ENCODE measurements at regions not wholly inside any gene's neighbourhood (a gene's known extent, or its start where the extent isn't known, plus 50 kb on each side); places are given as distances from the start of the nearest gene placed in this dataset.

GRCh38 chr5:3226196-3226920 is 369.3 kb upstream of the IRX1 start:
- no peaks in the 10 kb centered on the region for H3K4me1 ChIP-seq (ENCODE audit: insufficient read depth, low read length)
- no peak overlapping the region for H3K4me3 ChIP-seq (ENCODE audit: low read depth in 1 of 2, low read length in 2 of 2)
- no peaks in the 10 kb centered on the region for H4K20me1 ChIP-seq (ENCODE audit: insufficient read depth, low read length)
- H3K27me3 ChIP-seq (ENCODE audit: insufficient read depth, low read length, poor library complexity) = no peaks in the 10 kb centered on the region
- H3K36me3 ChIP-seq (ENCODE audit: insufficient read depth, low read length) = no peaks in the 10 kb centered on the region
- ATAC-seq (ENCODE audit: insufficient read depth, low read depth) (no peak), DNase-seq (no peak)
- no peak overlapping the region for H2AFZ ChIP-seq (ENCODE audit: low read depth, low read length)
- H3K79me2 ChIP-seq (ENCODE audit: insufficient read depth, low read length) = no peaks in the 10 kb centered on the region
- no peak overlapping the region for H3K27ac ChIP-seq (ENCODE audit: low read length)
- no peaks in the 10 kb centered on the region for H3K9me3 ChIP-seq (ENCODE audit: insufficient read depth, low read length, severe bottlenecking)
- no peak for TF ChIP-seq EZH2 (IDR thresholded peaks at IDR 0.05; ENCODE audit: borderline replicate concordance, low read depth, low read length, severe bottlenecking)
- H3K9ac ChIP-seq (ENCODE audit: low read depth, low read length) = no peak overlapping the region
- no peak overlapping the region for H3K4me2 ChIP-seq (ENCODE audit: insufficient read depth, low read length)

- no peaks in the 10 kb centered on the region for H3K36me3 ChIP-seq (ENCODE audit: insufficient read depth, low read length)
- ATAC-seq (ENCODE audit: insufficient read depth, low read depth) (no peak), DNase-seq (no peak)
- no peaks in the 10 kb centered on the region for H3K4me1 ChIP-seq (ENCODE audit: insufficient read depth, low read length)
- no peaks in the 10 kb centered on the region for H4K20me1 ChIP-seq (ENCODE audit: insufficient read depth, low read length)
- no peak overlapping the region for H2AFZ ChIP-seq (ENCODE audit: low read depth, low read length)
- H3K9ac ChIP-seq (ENCODE audit: low read depth, low read length) = no peak overlapping the region
- H3K9me3 ChIP-seq (ENCODE audit: insufficient read depth, low read length, severe bottlenecking) = no peaks in the 10 kb centered on the region
- no peak overlapping the region for H3K27ac ChIP-seq (ENCODE audit: low read length)
- H3K79me2 ChIP-seq (ENCODE audit: insufficient read depth, low read length) = no peaks in the 10 kb centered on the region
- TF ChIP-seq CTCF (IDR thresholded peaks at IDR 0.05; ENCODE audit: borderline replicate concordance, extremely low read depth, low read length, poor library complexity, severe bottlenecking) (no peak), EZH2 (IDR thresholded peaks at IDR 0.05; ENCODE audit: borderline replicate concordance, low read depth, low read length, severe bottlenecking) (no peak)
- no peaks in the 10 kb centered on the region for H3K27me3 ChIP-seq (ENCODE audit: insufficient read depth, low read length, poor library complexity)
- no peak overlapping the region for H3K4me2 ChIP-seq (ENCODE audit: insufficient read depth, low read length)
- H3K4me3 ChIP-seq (ENCODE audit: low read depth in 1 of 2, low read length in 2 of 2) = no peak overlapping the region
These were observed 370.3 kb upstream of the IRX1 start for GRCh38 chr5:3225201-3225960.

GRCh38 chr5:3222924-3223323 is 372.7 kb upstream of the IRX1 start:
- no peak overlapping the region for H3K9ac ChIP-seq (ENCODE audit: low read depth, low read length)
- ATAC-seq (ENCODE audit: insufficient read depth, low read depth) = no peak
- DNase-seq = no peak

More at GRCh38 chr5:3222924-3223323, 372.7 kb upstream of the IRX1 start:
- Histone ChIP-seq H3K4me3 (ENCODE audit: low read depth in 1 of 2, low read length in 2 of 2) (no peak overlapping the region), H4K20me1 (ENCODE audit: insufficient read depth, low read length) (no peaks in the 10 kb centered on the region), H3K27ac (ENCODE audit: low read length) (no peak overlapping the region), H3K4me2 (ENCODE audit: insufficient read depth, low read length) (no peak overlapping the region), H3K36me3 (ENCODE audit: insufficient read depth, low read length) (no peaks in the 10 kb centered on the region), H3K9me3 (ENCODE audit: insufficient read depth, low read length, severe bottlenecking) (no peaks in the 10 kb centered on the region), H3K79me2 (ENCODE audit: insufficient read depth, low read length) (no peaks in the 10 kb centered on the region), H3K4me1 (ENCODE audit: insufficient read depth, low read length) (no peaks in the 10 kb centered on the region), H3K27me3 (ENCODE audit: insufficient read depth, low read length, poor library complexity) (no peaks in the 10 kb centered on the region), H2AFZ (ENCODE audit: low read depth, low read length) (no peak overlapping the region)
- TF ChIP-seq EZH2 (IDR thresholded peaks at IDR 0.05; ENCODE audit: borderline replicate concordance, low read depth, low read length, severe bottlenecking) (no peak), CTCF (IDR thresholded peaks at IDR 0.05; ENCODE audit: borderline replicate concordance, extremely low read depth, low read length, poor library complexity, severe bottlenecking) (no peak)

Data from DND-41 (cell line).